Large intestine (tissue), 3 donors: ENCODE measurements at regions not wholly inside any gene's neighbourhood (a gene's known extent, or its start where the extent isn't known, plus 50 kb on each side); places are given as distances from the start of the nearest gene placed in this dataset.
"Not testable (repeated sequence)": the region's sequence is repeated elsewhere in the genome, so short reads cannot be mapped to it uniquely, and the experiment has no call there.

Experiments used
- DNase-seq, 2 donors: peaks; one replicate each; pipeline versions ENCODE4 v3.0.0 to v3.0.0-alpha.2; 2013
- H3K27ac ChIP-seq: one replicate; pipeline ENCODE4 v1.5.1; 2013; ENCODE audit warnings: low read length
- H3K27me3 ChIP-seq: 2 replicates; pipeline ENCODE4 v1.6.1; 2013; ENCODE audit warnings: low read length; ENCODE audit not compliant: control insufficient read depth, insufficient read depth
- H3K36me3 ChIP-seq: 2 replicates; pipeline ENCODE4 v1.6.1; 2013; ENCODE audit warnings: low read length; ENCODE audit not compliant: control insufficient read depth, insufficient read depth
- H3K4me1 ChIP-seq: one replicate; pipeline ENCODE4 v1.6.1; 2013; ENCODE audit warnings: low read length; ENCODE audit not compliant: control insufficient read depth, insufficient read depth
- H3K4me3 ChIP-seq: one replicate; pipeline ENCODE4 v1.5.1; 2013; ENCODE audit warnings: low read length
- H3K9me3 ChIP-seq: one replicate; pipeline ENCODE4 v1.6.1; 2013; ENCODE audit warnings: mild to moderate bottlenecking, low read depth, low read length, moderate library complexity; ENCODE audit not compliant: control insufficient read depth
- WGBS: methylation state at CpG from one replicate; pipeline ENCODE4 v1.1.5; 2013; ENCODE audit warnings: low lambda C conversion rate; ENCODE audit not compliant: insufficient coverage; 5-methylcytosine and 5-hydroxymethylcytosine counted together

DNA sequence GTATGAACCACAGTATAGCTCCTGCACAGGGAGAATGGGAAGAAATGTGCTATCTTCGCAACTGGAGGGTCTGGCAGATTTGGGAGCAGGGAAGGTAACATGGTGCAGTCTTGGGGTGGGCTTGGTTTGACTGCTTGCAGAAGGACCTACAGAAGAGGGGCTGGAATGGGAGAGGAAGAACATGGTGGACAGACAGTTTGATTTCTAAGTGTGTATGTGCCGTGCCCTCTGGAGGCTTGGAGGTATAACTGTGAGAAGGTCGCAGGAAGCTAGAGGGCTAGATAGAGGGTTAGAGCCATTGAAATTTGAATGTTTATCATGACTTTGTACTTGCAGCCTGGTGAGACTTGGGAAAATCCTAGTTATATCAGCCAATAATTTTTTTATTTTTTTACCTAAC lies 169.2 kb downstream of the SQOR start:
- H3K9me3 ChIP-seq = no peaks in the 10 kb centered on the region
- H3K27ac ChIP-seq = no peak overlapping the region
- no peak overlapping the region for H3K4me3 ChIP-seq
- peaks cover 4% of the 10 kb centered on the region for H3K27me3 ChIP-seq
- DNase-seq = no peak
- no CpG with 5 or more reads among the region's 3 CpGs for WGBS
- no peaks in the 10 kb centered on the region for H3K4me1 ChIP-seq
- no peaks in the 10 kb centered on the region for H3K36me3 ChIP-seq

DNA sequence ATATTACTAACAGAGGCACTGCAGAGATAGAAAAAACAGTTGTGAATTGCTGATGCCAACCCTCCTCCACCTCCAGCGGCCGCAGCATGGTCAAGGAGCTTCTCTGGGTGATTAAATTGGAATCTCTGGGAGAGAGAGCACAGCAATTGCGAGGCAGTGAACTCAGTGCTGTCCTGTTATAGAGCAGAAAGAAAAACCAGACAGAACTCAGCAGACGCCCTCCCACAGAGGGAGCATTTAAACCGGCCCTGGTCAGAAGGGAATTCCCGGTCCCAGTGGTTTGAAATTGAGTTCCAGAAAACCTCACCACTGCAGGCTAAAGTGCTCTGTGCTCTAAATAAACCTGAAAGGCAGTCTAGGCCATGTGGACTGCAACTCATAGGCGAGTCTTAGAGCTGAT lies 175.4 kb downstream of the SQOR start:
- DNase-seq = no peak
- Histone ChIP-seq H3K4me1 (no peaks in the 10 kb centered on the region), H3K4me3 (no peak overlapping the region), H3K9me3 (no peaks in the 10 kb centered on the region), H3K36me3 (no peaks in the 10 kb centered on the region), H3K27me3 (peaks cover 2% of the 10 kb centered on the region), H3K27ac (no peak overlapping the region)
- 83% methylated on average over 2 of the region's 7 CpGs for WGBS

DNA sequence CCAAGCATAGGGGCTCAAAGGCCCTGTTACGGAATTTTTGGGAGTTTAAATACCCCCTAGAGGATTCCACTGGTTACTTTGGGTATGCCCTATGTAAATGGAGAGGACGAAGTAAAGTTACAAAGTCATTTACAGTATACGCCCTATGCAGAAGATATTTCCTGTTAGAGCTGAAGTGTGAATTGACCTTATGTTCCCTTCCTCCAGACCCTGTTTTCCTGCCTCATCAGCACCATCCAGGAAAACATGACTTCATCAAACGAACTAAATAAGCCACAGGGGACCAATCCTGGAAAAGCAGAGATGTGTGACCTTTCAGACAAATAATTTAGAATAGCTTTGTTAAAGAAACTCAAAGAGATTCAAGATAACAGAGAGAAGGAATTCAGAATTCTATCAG lies 177.4 kb downstream of the SQOR start:
- Histone ChIP-seq H3K27me3 (peaks cover 2% of the 10 kb centered on the region), H3K27ac (no peak overlapping the region), H3K4me1 (no peaks in the 10 kb centered on the region), H3K4me3 (no peak overlapping the region), H3K9me3 (no peaks in the 10 kb centered on the region), H3K36me3 (no peaks in the 10 kb centered on the region)
- no peak for DNase-seq
- no CpG with 5 or more reads among the region's 4 CpGs for WGBS

DNA sequence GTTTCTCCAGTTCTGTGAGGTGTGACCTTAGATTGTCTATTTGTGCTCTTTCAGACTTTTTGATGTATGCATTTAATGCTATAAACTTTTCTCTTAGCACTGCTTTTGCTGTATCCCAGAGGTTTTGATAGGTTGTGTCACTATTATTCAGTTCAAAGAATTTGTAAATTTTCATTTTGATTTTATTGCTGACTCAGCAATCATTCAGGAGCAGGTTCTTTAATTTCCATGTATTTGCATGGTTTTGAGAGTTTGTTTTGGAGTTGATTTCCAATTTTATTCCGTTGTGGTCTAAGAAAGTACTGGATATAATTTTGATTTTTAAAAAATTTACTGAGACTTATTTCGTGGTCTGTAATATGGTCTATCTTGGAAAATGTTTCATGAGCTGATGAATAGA lies 182.7 kb downstream of the SQOR start:
- 67% methylated on average over 1 of the region's 2 CpGs for WGBS
- not testable (repeated sequence) for H3K36me3 ChIP-seq, H3K4me3 ChIP-seq, H3K27ac ChIP-seq, DNase-seq, H3K4me1 ChIP-seq, H3K27me3 ChIP-seq, H3K9me3 ChIP-seq

DNA sequence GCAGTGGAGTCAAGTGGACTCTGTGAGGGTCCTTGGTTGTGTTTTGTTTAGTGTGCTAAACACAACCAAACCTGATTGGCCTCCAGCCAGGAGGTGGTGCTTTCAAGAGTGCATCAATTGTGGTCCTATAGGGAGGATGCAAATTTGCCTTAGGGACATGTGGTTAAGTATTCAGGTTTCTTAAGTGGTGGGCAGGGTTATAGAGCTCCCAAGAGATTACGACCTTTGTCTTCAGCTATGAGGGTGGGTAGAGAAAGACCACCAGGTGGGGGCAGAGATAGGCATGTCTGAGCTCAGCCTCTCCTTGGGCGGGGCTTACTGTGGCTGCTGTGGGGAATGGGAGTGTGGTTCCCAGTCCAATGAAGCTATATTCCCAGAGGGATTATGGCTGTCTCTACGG lies 186.6 kb downstream of the SQOR start:
- no peak overlapping the region for H3K27ac ChIP-seq
- H3K36me3 ChIP-seq = no peaks in the 10 kb centered on the region
- no CpG with 5 or more reads among the region's 3 CpGs for WGBS
- no peaks in the 10 kb centered on the region for H3K9me3 ChIP-seq
- no peaks in the 10 kb centered on the region for H3K4me1 ChIP-seq
- no peak for DNase-seq
- no peak overlapping the region for H3K4me3 ChIP-seq
- H3K27me3 ChIP-seq = no peaks in the 10 kb centered on the region

DNA sequence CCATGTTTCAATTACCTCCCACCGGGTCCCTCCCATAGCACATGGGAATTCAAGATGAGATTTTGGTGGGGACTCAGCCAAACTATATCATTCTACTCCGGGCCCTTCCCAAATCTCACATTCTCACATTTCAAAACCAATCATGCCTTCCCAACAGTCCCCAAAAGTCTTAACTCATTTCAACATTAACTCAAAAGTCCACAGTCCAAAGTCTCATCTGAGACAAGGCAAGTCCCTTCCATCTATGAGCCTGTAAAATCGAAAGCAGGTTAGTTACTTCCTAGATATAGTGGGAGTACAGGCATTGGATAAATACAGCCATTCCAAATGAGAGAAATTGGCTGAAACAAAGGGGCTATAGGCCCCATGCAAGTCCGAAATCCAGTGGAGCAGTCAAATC lies 188.1 kb downstream of the SQOR start:
- H3K36me3 ChIP-seq, H3K4me3 ChIP-seq, H3K27me3 ChIP-seq, H3K27ac ChIP-seq, H3K4me1 ChIP-seq, H3K9me3 ChIP-seq, DNase-seq: not testable (repeated sequence)
- no CpG with 5 or more reads among the region's 4 CpGs for WGBS

DNA sequence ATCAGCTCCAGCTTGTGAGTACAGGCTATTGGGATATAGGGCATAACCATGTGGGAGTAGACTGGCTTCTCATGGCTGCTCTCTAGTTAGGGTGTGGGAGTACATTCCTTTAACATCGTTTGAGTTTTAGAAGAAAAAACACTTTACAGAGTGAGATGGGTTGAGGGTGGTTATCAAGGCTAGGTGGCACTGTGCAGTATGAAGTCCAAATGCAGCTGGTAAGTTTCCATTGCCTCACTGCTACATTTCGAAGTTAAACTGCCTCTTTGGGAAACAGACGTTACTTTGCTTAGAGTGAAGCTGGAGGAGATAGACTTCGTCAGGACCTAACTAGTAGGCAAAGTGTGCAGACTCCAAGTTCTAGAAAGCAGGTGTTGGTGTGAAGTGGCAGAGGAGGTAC lies 192.4 kb downstream of the SQOR start:
- Histone ChIP-seq H3K9me3 (no peaks in the 10 kb centered on the region), H3K27ac (no peak overlapping the region), H3K36me3 (no peaks in the 10 kb centered on the region), H3K4me3 (no peak overlapping the region), H3K4me1 (no peaks in the 10 kb centered on the region), H3K27me3 (no peaks in the 10 kb centered on the region)
- no CpG with 5 or more reads among the region's 4 CpGs for WGBS
- no peak for DNase-seq

DNA sequence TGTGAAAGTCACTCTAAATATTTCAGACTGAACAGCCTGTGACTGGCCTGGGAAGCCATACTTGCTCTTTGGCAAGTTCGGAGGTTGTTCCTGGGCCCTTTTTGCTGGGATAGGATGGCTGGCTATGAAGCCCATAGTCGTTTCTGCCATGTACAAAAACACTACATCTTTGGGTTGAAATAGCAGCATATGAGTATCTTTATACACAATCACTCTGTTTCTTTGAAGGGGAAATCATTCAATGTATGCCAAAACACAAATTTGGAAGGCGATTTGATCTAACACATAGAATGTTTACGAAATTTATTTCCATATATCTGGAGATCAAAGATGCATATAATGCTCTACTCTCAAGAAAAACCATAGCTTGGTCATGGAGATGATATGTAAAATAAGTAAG lies 192.9 kb downstream of the SQOR start:
- Histone ChIP-seq H3K4me1 (no peaks in the 10 kb centered on the region), H3K36me3 (no peaks in the 10 kb centered on the region), H3K4me3 (no peak overlapping the region), H3K9me3 (no peaks in the 10 kb centered on the region), H3K27me3 (no peaks in the 10 kb centered on the region), H3K27ac (no peak overlapping the region)
- WGBS = 73% methylated on average over 2 of the region's 4 CpGs
- no peak for DNase-seq

DNA sequence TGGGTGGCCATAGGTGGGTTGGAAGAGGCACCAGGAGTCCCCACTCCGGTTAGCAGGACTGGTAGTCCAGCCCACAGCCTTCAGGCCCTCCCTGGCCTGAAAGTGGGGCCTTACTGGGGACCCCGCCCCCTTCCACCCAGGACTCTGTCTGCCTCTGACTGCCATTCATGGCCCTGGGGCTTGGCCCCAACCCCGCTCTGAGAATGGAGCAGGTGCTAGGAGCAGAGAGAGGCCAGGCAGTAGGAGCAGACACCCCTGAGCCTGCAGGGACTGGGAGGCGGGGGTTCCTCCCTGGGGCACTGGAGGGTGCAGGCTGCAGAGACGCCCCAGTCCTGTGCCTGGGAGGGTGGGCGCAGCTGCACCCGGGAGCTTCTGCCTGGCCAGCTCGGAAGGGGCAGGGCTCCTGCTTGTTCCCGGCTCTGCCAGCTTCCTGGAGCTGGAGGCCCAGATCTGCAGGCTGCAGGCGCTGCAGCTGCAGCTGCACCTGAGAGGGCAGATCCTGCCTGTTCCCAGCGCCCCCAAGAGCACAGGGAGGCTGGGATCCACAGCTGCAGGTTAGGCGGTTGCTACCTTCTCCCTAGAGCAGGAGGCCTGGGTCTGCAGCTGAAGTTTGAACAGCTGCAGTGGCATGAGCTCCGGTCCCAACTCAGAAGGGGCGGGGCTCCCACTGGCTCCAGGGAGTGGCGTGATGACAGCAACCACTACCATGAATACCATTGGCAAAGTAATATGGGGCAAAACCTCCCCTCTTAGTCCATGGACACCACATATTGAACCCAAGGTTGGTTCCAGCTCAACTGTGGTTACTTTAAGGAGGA lies 194.7 kb downstream of the SQOR start:
- Histone ChIP-seq H3K4me1 (no peaks in the 10 kb centered on the region), H3K27ac (no peak overlapping the region), H3K36me3 (no peaks in the 10 kb centered on the region), H3K27me3 (no peaks in the 10 kb centered on the region), H3K9me3 (no peaks in the 10 kb centered on the region), H3K4me3 (no peak overlapping the region)
- no CpG with 5 or more reads among the region's 15 CpGs for WGBS
- DNase-seq = no peak

DNA sequence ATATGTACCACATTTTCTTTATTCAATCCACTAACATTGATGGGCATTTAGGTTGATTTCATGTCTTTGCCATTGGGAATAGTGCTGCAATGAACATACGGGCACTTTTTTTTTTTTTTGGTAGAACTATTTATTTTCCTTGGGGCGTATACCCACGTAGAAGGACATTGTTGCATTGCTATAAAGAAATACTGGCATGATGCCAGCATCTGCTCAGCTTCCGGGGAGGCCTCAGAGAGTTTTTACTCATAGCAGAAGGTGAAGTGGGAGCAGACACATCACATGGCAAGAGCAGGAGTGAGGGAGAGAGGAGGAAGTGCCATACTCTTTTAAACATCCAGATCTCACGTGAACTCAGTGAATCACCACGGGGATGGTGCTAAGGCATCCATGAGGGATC lies 197.0 kb downstream of the SQOR start:
- H3K4me1 ChIP-seq = no peaks in the 10 kb centered on the region
- no peaks in the 10 kb centered on the region for H3K9me3 ChIP-seq
- DNase-seq = no peak
- H3K27ac ChIP-seq = no peak overlapping the region
- no peak overlapping the region for H3K4me3 ChIP-seq
- no peaks in the 10 kb centered on the region for H3K27me3 ChIP-seq
- no CpG with 5 or more reads among the region's 6 CpGs for WGBS
- H3K36me3 ChIP-seq = no peaks in the 10 kb centered on the region

DNA sequence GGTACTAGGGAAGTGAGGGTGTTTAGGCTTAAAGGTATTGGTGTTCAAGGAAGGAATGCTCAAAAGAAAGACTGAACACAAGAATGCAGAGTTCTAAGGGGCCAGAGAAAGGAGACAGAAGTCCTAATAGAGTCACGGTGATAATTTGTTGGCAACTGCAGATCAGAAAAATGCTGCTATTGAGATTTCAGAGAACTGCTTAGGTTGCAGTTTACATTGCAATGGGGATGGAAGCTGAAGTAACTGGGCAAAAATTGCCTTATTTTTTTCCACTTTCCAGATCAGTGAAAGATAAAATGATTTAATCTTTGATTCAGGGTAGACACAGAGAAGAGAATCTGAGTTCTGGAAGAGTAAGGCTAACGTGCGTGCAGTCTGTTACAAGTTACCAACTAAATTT lies 199.8 kb downstream of the SQOR start:
- no peaks in the 10 kb centered on the region for H3K4me1 ChIP-seq
- no peaks in the 10 kb centered on the region for H3K27me3 ChIP-seq
- H3K36me3 ChIP-seq = no peaks in the 10 kb centered on the region
- H3K27ac ChIP-seq = no peak overlapping the region
- no peaks in the 10 kb centered on the region for H3K9me3 ChIP-seq
- H3K4me3 ChIP-seq = no peak overlapping the region
- DNase-seq = no peak
- 100% methylated on average over 1 of the region's 3 CpGs for WGBS
